Esophagus muscularis mucosa (tissue), 4 donors: ENCODE measurements at regions not wholly inside any gene's neighbourhood (a gene's known extent, or its start where the extent isn't known, plus 50 kb on each side); places are given as distances from the start of the nearest gene placed in this dataset.

Experiments used
- DNase-seq: peaks from one replicate; pipeline ENCODE4 v3.0.0-alpha.2; 2017; ENCODE audit errors: extremely low spot score
- H3K27ac ChIP-seq, 4 donors: fragments of 200-600 bp; sonication (generic); replicated peaks in 1 of 4; 1 replicate in 3 of 4; 2 replicates in 1 of 4; pipeline ENCODE4 v1.5.1; 2016 to 2019; ENCODE audit warnings: mild to moderate bottlenecking in 1 of 4
- H3K27me3 ChIP-seq, 4 donors: fragments of 200-600 bp; sonication (generic); one replicate each; pipeline versions ENCODE4 v1.5.1 to v1.6.0; 2016 to 2019
- H3K36me3 ChIP-seq, 4 donors: fragments of 200-600 bp; sonication (generic); one replicate each; pipeline ENCODE4 v1.5.1; 2016 to 2019
- H3K4me1 ChIP-seq, 4 donors: fragments of 200-600 bp; sonication (generic); one replicate each; pipeline ENCODE4 v1.5.1; 2016 to 2019
- H3K4me3 ChIP-seq, 4 donors: fragments of 200-600 bp; sonication (generic); 1 replicate in 2 of 4; 2 replicates in 2 of 4; pipeline ENCODE4 v1.5.1; 2016 to 2019; ENCODE audit warnings: mild to moderate bottlenecking in 4 of 4, moderate library complexity in 1 of 4
- H3K9me3 ChIP-seq, 4 donors: fragments of 200-600 bp; sonication (generic); 1 replicate in 3 of 4; 2 replicates in 1 of 4; pipeline ENCODE4 v1.5.1; 2016 to 2019
- CTCF ChIP-seq, 3 experiments: fragments of 200-600 bp in 2 of 3; fragments of 450-650 bp in 1 of 3; sonication (generic) in 2 of 3; IDR thresholded peaks; one replicate each; pipeline ENCODE4 v1.5.1; 2017 to 2019; ENCODE audit warnings: antibody characterized with exemption in 3 of 3, mild to moderate bottlenecking in 2 of 3, moderate library complexity in 1 of 3
- EP300 ChIP-seq: sonication (generic); formaldehyde crosslinking; IDR thresholded peaks from one replicate; pipeline ENCODE4 v1.6.1; 2017; ENCODE audit warnings: antibody characterized with exemption
- POLR2A ChIP-seq: fragments of 450-650 bp; IDR thresholded peaks from one replicate; pipeline ENCODE4 v1.6.1; 2017; ENCODE audit warnings: antibody characterized with exemption, moderate library complexity, mild to moderate bottlenecking, low read depth
- POLR2AphosphoS5 ChIP-seq, 2 donors: sonication (generic); formaldehyde crosslinking; IDR thresholded peaks; one replicate each; pipeline ENCODE4 v1.6.1; 2017; ENCODE audit warnings: antibody characterized with exemption in 2 of 2
- WGBS: methylation state at CpG from one replicate; pipeline ENCODE4 v1.1.5; 2018; 5-methylcytosine and 5-hydroxymethylcytosine counted together
- intact Hi-C: fragments of 100-400 bp; cut with DNase I; formaldehyde crosslinking; loops from one replicate; pipeline ENCODE4 v1.15.1; 2023

GRCh38 chr5:6847870-6848269, 134.6 kb downstream of the TENT4A start:
- Histone ChIP-seq H3K27me3 (no peaks in the 10 kb centered on the region), H3K4me1 (no peaks in the 10 kb centered on the region), H3K36me3 (no peaks in the 10 kb centered on the region), H3K9me3 (peaks cover 0 to 13% (median 6%) of the 10 kb centered on the region in 4 donors), H3K4me3 (no peak overlapping the region), H3K27ac (no peak overlapping the region)
- no peak for TF ChIP-seq EP300
- TF ChIP-seq CTCF (IDR thresholded peaks at IDR 0.05) = no peak
- TF ChIP-seq POLR2AphosphoS5 (IDR thresholded peaks at IDR 0.05) = no peak
- TF ChIP-seq POLR2A = no peak
- DNase-seq = no peak
- 75% methylated on average over 6 of the region's 6 CpGs for WGBS
- intact Hi-C loops = no loop called here

- Histone ChIP-seq H3K9me3 (peaks cover 0 to 15% (median 7%) of the 10 kb centered on the region in 4 donors), H3K4me1 (no peaks in the 10 kb centered on the region), H3K36me3 (no peaks in the 10 kb centered on the region), H3K27me3 (no peaks in the 10 kb centered on the region), H3K27ac (no peak overlapping the region), H3K4me3 (no peak overlapping the region)
- WGBS = 74% methylated on average over 8 of the region's 8 CpGs
- intact Hi-C loops = no loop called here
- TF ChIP-seq POLR2A (no peak), CTCF (IDR thresholded peaks at IDR 0.05) (no peak), EP300 (no peak), POLR2AphosphoS5 (IDR thresholded peaks at IDR 0.05) (no peak)
- DNase-seq = no peak
Observed at GRCh38 chr5:6849316-6850105, 136.3 kb downstream of the TENT4A start.

- no peaks in the 10 kb centered on the region for H3K27me3 ChIP-seq
- no peak overlapping the region for H3K27ac ChIP-seq
- 70% methylated on average over 6 of the region's 6 CpGs for WGBS
- intact Hi-C loops = no loop called here
- no peak overlapping the region for H3K4me3 ChIP-seq
- no peaks in the 10 kb centered on the region for H3K36me3 ChIP-seq
- DNase-seq = no peak
- no peak for TF ChIP-seq POLR2AphosphoS5 (IDR thresholded peaks at IDR 0.05)
- no peak for TF ChIP-seq CTCF (IDR thresholded peaks at IDR 0.05)
- no peak for TF ChIP-seq POLR2A
- no peak for TF ChIP-seq EP300
- no peaks in the 10 kb centered on the region for H3K4me1 ChIP-seq
- H3K9me3 ChIP-seq = peaks cover 0 to 15% (median 7%) of the 10 kb centered on the region in 4 donors
Observed at GRCh38 chr5:6850106-6850432, 136.8 kb downstream of the TENT4A start.

GRCh38 chr5:6856653-6857052, 143.4 kb downstream of the TENT4A start:
- H3K4me1 ChIP-seq = no peaks in the 10 kb centered on the region
- no peaks in the 10 kb centered on the region for H3K27me3 ChIP-seq
- no peak overlapping the region for H3K4me3 ChIP-seq
- peaks cover 0 to 14% (median 4%) of the 10 kb centered on the region in 4 donors for H3K9me3 ChIP-seq
- H3K27ac ChIP-seq = no peak overlapping the region
- TF ChIP-seq POLR2AphosphoS5 (IDR thresholded peaks at IDR 0.05) (no peak), EP300 (no peak)
- DNase-seq = no peak
- no peaks in the 10 kb centered on the region for H3K36me3 ChIP-seq
- intact Hi-C loops = no loop called here
- 79% methylated on average over 3 of the region's 5 CpGs for WGBS

GRCh38 chr5:6858419-6858818, 145.2 kb downstream of the TENT4A start:
- no peak overlapping the region for H3K4me3 ChIP-seq
- peaks cover 0 to 12% (median 7%) of the 10 kb centered on the region in 4 donors for H3K9me3 ChIP-seq
- intact Hi-C loops = no loop called here
- TF ChIP-seq EP300 = no peak
- no peak for TF ChIP-seq POLR2A
- TF ChIP-seq POLR2AphosphoS5 (IDR thresholded peaks at IDR 0.05) = no peak
- TF ChIP-seq CTCF (IDR thresholded peaks at IDR 0.05) = no peak
- no peaks in the 10 kb centered on the region for H3K27me3 ChIP-seq
- H3K4me1 ChIP-seq = no peaks in the 10 kb centered on the region
- H3K27ac ChIP-seq = no peak overlapping the region
- WGBS = 41% methylated on average over 7 of the region's 7 CpGs
- no peaks in the 10 kb centered on the region for H3K36me3 ChIP-seq
- DNase-seq = no peak
